ENCODE measurements at regions not wholly inside any gene's neighbourhood (a gene's known extent, or its start where the extent isn't known, plus 50 kb on each side); places are given as distances from the start of the nearest gene placed in this dataset.

DNA sequence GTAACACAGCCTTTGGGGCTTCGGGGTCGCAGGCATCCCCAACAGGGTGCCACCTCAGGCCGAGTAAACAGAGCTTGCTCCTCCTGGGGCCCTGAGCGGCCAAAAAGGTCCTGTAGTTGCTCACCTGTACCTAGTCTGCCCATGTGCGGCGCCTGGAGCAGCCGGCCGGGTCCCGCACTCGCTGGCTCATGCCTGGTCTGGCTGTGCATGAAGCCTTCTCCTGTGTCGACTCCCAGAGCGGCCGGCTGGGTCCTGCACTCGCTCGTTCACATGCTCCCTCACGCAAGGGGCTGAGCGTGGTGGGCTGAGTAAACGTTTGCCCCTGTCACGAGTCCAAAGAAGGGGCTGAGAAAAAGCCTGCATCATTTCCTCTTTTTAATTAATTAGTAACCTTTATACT is 162.4 kb upstream of the TUT7 start:
- TF ChIP-seq, protein P1, sequence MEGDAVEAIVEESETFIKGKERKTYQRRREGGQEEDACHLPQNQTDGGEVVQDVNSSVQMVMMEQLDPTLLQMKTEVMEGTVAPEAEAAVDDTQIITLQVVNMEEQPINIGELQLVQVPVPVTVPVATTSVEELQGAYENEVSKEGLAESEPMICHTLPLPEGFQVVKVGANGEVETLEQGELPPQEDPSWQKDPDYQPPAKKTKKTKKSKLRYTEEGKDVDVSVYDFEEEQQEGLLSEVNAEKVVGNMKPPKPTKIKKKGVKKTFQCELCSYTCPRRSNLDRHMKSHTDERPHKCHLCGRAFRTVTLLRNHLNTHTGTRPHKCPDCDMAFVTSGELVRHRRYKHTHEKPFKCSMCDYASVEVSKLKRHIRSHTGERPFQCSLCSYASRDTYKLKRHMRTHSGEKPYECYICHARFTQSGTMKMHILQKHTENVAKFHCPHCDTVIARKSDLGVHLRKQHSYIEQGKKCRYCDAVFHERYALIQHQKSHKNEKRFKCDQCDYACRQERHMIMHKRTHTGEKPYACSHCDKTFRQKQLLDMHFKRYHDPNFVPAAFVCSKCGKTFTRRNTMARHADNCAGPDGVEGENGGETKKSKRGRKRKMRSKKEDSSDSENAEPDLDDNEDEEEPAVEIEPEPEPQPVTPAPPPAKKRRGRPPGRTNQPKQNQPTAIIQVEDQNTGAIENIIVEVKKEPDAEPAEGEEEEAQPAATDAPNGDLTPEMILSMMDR (IDR thresholded peaks at IDR 0.05): no peak
- no peak for TF ChIP-seq EZH2 (IDR thresholded peaks at IDR 0.05; ENCODE audit: borderline replicate concordance, insufficient read depth, low read depth, low read length, poor library complexity, severe bottlenecking)
